ENCODE measurements at regions not wholly inside any gene's neighbourhood (a gene's known extent, or its start where the extent isn't known, plus 50 kb on each side); places are given as distances from the start of the nearest gene placed in this dataset.

DNA sequence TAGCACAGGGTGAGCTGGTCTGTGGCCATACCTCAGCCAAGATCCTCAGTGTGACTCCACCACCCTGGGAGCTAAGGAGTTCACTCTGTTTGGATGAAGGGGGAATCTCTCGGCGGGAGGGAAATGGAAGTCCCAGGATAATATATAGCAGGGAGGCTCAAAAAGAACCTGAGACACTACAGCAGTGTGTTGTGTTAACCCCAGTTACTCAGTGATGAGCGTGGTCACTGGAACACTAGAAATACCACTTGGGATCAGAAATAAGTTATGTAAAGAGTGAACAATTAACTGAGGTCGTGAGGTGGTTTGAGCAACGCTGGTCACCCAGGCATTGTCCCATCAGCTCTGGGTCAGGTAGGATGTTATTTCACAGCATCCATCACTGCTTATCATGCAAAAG is 59.3 kb upstream of the ADAMTS16 start:
- no peak overlapping the region for H3K27ac Mint-ChIP-seq (ENCODE audit: unreplicated experiment)
- Histone ChIP-seq H3K4me1 (no peaks in the 10 kb centered on the region), H3K9me3 (no peaks in the 10 kb centered on the region), H3K4me3 (ENCODE audit: low read depth, low read length) (no peak overlapping the region), H3K36me3 (ENCODE audit: control insufficient read depth, insufficient read depth, low read length) (no peaks in the 10 kb centered on the region), H3K27me3 (replicated peaks; ENCODE audit: control insufficient read depth, insufficient read depth, low read length) (no peaks in the 10 kb centered on the region)
- DNase-seq: no peak
- no peaks in the 10 kb centered on the region for H3K36me3 Mint-ChIP-seq (ENCODE audit: insufficient read depth, unreplicated experiment)
- H3K4me3 Mint-ChIP-seq (ENCODE audit: unreplicated experiment): no peak overlapping the region
- ChIA-PET POLR2A (no interaction called here), CTCF (no interaction called here)
- H3K9me3 Mint-ChIP-seq (ENCODE audit: unreplicated experiment): no peaks in the 10 kb centered on the region
- no TSS peak for BruUV-seq (replicated peaks)
- TF ChIP-seq, protein P1, sequence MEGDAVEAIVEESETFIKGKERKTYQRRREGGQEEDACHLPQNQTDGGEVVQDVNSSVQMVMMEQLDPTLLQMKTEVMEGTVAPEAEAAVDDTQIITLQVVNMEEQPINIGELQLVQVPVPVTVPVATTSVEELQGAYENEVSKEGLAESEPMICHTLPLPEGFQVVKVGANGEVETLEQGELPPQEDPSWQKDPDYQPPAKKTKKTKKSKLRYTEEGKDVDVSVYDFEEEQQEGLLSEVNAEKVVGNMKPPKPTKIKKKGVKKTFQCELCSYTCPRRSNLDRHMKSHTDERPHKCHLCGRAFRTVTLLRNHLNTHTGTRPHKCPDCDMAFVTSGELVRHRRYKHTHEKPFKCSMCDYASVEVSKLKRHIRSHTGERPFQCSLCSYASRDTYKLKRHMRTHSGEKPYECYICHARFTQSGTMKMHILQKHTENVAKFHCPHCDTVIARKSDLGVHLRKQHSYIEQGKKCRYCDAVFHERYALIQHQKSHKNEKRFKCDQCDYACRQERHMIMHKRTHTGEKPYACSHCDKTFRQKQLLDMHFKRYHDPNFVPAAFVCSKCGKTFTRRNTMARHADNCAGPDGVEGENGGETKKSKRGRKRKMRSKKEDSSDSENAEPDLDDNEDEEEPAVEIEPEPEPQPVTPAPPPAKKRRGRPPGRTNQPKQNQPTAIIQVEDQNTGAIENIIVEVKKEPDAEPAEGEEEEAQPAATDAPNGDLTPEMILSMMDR (IDR thresholded peaks at IDR 0.05; ENCODE audit: insufficient read depth in 1 of 2, low read depth in 1 of 2, low read length in 1 of 2, severe bottlenecking in 1 of 2, unreplicated experiment in 1 of 2): no peak
- H3K27me3 Mint-ChIP-seq (ENCODE audit: insufficient read depth, unreplicated experiment): no peaks in the 10 kb centered on the region
- no peaks in the 10 kb centered on the region for H3K4me1 Mint-ChIP-seq (ENCODE audit: low read depth, unreplicated experiment)
- intact Hi-C loops (cut with micrococcal nuclease; ENCODE audit: unreplicated experiment): no loop called here

DNA sequence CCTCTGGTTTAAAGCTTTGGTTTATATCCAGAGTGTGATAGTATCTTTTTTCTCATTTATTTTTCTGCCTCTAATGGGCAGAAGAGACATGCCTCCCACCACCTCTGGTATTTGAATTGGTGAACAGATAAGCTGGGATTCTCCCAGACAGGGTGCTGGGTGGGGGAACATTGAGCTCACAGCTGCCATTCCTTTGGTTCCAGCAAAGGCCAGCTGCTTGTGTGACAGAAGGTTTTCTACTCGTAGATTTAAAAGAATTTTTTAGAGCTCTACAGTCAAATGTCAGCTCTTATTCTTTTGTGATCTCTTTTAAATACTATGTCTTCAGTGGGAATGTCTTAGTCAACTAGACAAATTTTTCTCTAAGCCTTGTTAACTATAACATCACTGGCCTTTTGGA is 54.7 kb upstream of the ADAMTS16 start:
- intact Hi-C loops (cut with micrococcal nuclease; ENCODE audit: unreplicated experiment): no loop called here
- CTCF ChIA-PET: no interaction called here
- H3K4me1 Mint-ChIP-seq (ENCODE audit: low read depth, unreplicated experiment): peaks cover 6% of the 10 kb centered on the region

DNA sequence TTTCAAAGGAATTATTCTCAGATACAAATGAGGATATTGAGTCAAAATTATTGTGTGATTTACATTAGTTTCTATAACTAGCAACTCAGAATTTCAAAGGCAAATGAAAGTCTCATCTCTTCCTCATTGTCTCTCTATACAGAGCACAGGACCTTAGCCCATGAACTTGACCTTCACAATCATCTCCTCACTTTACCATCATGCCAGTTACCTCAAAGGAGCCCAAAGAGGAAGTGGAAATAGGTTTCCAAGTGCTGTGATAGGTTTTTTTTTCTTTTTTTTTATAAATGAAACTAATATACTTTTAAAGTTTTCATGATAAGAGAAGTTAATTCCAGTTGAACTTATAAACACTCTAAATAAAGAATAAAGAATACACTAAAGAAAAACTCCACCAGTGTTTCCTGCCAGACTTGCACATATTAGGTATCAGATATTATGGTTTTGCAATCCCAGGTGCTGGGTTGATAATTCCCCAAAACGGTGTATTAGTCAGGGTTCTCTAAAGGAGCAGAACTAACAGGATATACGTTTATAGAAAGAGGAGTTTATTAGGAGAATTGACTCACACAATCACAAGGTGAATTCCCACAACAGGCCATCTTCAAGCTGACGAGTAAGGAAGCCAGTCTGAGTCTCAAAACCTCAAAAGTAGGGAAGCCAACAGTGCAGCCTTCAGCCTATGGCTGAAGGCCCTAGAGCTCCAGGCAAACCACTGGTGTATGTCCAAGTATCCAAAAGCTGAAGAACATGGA is 50.1 kb upstream of the ADAMTS16 start:
- intact Hi-C loops (cut with micrococcal nuclease; ENCODE audit: unreplicated experiment): no loop called here
- CTCF ChIA-PET: interaction anchor here (0.7 kb wide), 1 partner anchor 211 kb away, joined by 3 read pairs; no protein-coding TSS in a partner anchor

More for the DNA sequence above, 54.7 kb upstream of the ADAMTS16 start:
- peaks cover 27% of the 10 kb centered on the region for H3K4me1 ChIP-seq
- no peaks in the 10 kb centered on the region for H3K9me3 ChIP-seq
- POLR2A ChIA-PET: no interaction called here
- no peaks in the 10 kb centered on the region for H3K36me3 ChIP-seq (ENCODE audit: control insufficient read depth, insufficient read depth, low read length)
- Mint-ChIP-seq H3K27ac (ENCODE audit: unreplicated experiment) (no peak overlapping the region), H3K9me3 (ENCODE audit: unreplicated experiment) (no peaks in the 10 kb centered on the region), H3K27me3 (ENCODE audit: insufficient read depth, unreplicated experiment) (no peaks in the 10 kb centered on the region), H3K4me3 (ENCODE audit: unreplicated experiment) (no peak overlapping the region), H3K36me3 (ENCODE audit: insufficient read depth, unreplicated experiment) (no peaks in the 10 kb centered on the region)
- BruUV-seq (replicated peaks): no TSS peak
- no peak overlapping the region for H3K4me3 ChIP-seq (ENCODE audit: low read depth, low read length)
- no peaks in the 10 kb centered on the region for H3K27me3 ChIP-seq (replicated peaks; ENCODE audit: control insufficient read depth, insufficient read depth, low read length)
- no peak for DNase-seq
- TF ChIP-seq, protein P1 (IDR thresholded peaks at IDR 0.05; ENCODE audit: insufficient read depth in 1 of 2, low read depth in 1 of 2, low read length in 1 of 2, severe bottlenecking in 1 of 2, unreplicated experiment in 1 of 2): no peak

More for the DNA sequence above, 50.1 kb upstream of the ADAMTS16 start:
- Histone ChIP-seq H3K4me1 (peaks cover 27% of the 10 kb centered on the region), H3K27me3 (replicated peaks; ENCODE audit: control insufficient read depth, insufficient read depth, low read length) (no peaks in the 10 kb centered on the region), H3K4me3 (ENCODE audit: low read depth, low read length) (no peak overlapping the region), H3K36me3 (ENCODE audit: control insufficient read depth, insufficient read depth, low read length) (no peaks in the 10 kb centered on the region), H3K9me3 (no peaks in the 10 kb centered on the region)
- TF ChIP-seq, protein P1 (IDR thresholded peaks at IDR 0.05; ENCODE audit: insufficient read depth in 1 of 2, low read depth in 1 of 2, low read length in 1 of 2, severe bottlenecking in 1 of 2, unreplicated experiment in 1 of 2): no peak
- H3K9me3 Mint-ChIP-seq (ENCODE audit: unreplicated experiment): no peaks in the 10 kb centered on the region
- no peaks in the 10 kb centered on the region for H3K36me3 Mint-ChIP-seq (ENCODE audit: insufficient read depth, unreplicated experiment)
- DNase-seq: no peak
- H3K27me3 Mint-ChIP-seq (ENCODE audit: insufficient read depth, unreplicated experiment): no peaks in the 10 kb centered on the region
- no peak overlapping the region for H3K4me3 Mint-ChIP-seq (ENCODE audit: unreplicated experiment)
- POLR2A ChIA-PET: no interaction called here
- H3K4me1 Mint-ChIP-seq (ENCODE audit: low read depth, unreplicated experiment): peaks cover 6% of the 10 kb centered on the region
- no TSS peak for BruUV-seq (replicated peaks)
- H3K27ac Mint-ChIP-seq (ENCODE audit: unreplicated experiment): no peak overlapping the region

Data from Caco-2 (cell line).